Prostate gland (tissue), 2 donors: ENCODE measurements at regions not wholly inside any gene's neighbourhood (a gene's known extent, or its start where the extent isn't known, plus 50 kb on each side); places are given as distances from the start of the nearest gene placed in this dataset.

Source experiments
- CTCF ChIP-seq, 4 experiments: fragments of 200-600 bp in 2 of 4; fragments of 450-650 bp in 2 of 4; sonication (generic) in 2 of 4; IDR thresholded peaks; 1 replicate in 3 of 4; 2 replicates in 1 of 4; pipeline ENCODE4 v1.5.1; 2016 to 2019; ENCODE audit warnings: antibody characterized with exemption in 4 of 4, mild to moderate bottlenecking in 2 of 4, moderate library complexity in 2 of 4
- POLR2A ChIP-seq: fragments of 450-650 bp; IDR thresholded peaks from one replicate; pipeline ENCODE4 v1.6.1; 2016; ENCODE audit warnings: antibody characterized with exemption, mild to moderate bottlenecking

- TF ChIP-seq CTCF (IDR thresholded peaks at IDR 0.05): no peak
- no peak for TF ChIP-seq POLR2A
Observed at GRCh38 chr20:53815509-53815908, 221.9 kb upstream of the ZNF217 start.
